ENCODE measurements at regions not wholly inside any gene's neighbourhood (a gene's known extent, or its start where the extent isn't known, plus 50 kb on each side); places are given as distances from the start of the nearest gene placed in this dataset.

DNA sequence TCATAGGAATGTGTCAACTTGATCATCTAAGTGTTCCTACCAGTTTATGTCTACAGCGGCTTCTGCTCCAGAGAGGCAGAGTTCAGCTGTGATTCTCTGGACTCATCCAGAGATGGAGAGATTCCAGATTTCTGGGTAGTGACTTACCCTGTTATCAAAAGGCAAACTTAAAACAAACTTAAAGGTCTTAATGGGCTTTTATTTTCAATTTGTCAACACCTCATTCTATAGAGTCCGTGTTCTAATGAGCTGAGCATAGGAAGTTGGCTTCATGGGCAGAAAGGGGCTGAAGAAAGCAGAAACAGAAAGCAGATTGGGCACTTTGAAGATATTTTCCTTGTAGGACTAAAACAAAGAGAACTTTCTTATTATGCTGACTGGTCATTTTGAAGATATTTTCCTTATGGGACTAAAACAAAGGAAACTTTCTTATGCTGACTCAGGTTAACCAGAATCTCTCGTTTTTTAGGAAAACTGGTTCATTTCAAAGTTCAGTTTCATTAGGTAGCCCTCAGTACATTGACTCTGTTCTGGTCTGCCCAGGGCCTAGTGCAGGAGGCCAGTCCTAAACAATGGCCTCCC, 185.1 kb downstream of the CDH26 start:
- DNase-seq (ENCODE audit: extremely low spot score, unreplicated experiment): no peak
- no peak for TF ChIP-seq CTCF (IDR thresholded peaks at IDR 0.05)
- Mint-ChIP-seq H3K27ac (ENCODE audit: unreplicated experiment) (no peak overlapping the region), H3K4me3 (ENCODE audit: unreplicated experiment) (no peak overlapping the region), H3K36me3 (ENCODE audit: unreplicated experiment) (no peaks in the 10 kb centered on the region), H3K27me3 (ENCODE audit: unreplicated experiment) (peaks cover 4% of the 10 kb centered on the region), H3K4me1 (ENCODE audit: unreplicated experiment) (no peaks in the 10 kb centered on the region), H3K9me3 (ENCODE audit: unreplicated experiment) (no peaks in the 10 kb centered on the region)

- Mint-ChIP-seq H3K27me3 (ENCODE audit: unreplicated experiment) (peaks cover 4% of the 10 kb centered on the region), H3K36me3 (ENCODE audit: unreplicated experiment) (no peaks in the 10 kb centered on the region), H3K4me3 (ENCODE audit: unreplicated experiment) (no peak overlapping the region), H3K9me3 (ENCODE audit: unreplicated experiment) (no peaks in the 10 kb centered on the region), H3K27ac (ENCODE audit: unreplicated experiment) (no peak overlapping the region), H3K4me1 (ENCODE audit: unreplicated experiment) (no peaks in the 10 kb centered on the region)
- no peak for DNase-seq (ENCODE audit: extremely low spot score, unreplicated experiment)
- no peak for TF ChIP-seq CTCF (IDR thresholded peaks at IDR 0.05)
Measured at GRCh38 chr20:60144404-60144803, 186.2 kb downstream of the CDH26 start.

- DNase-seq (ENCODE audit: extremely low spot score, unreplicated experiment): no peak
- Mint-ChIP-seq H3K9me3 (ENCODE audit: unreplicated experiment) (no peaks in the 10 kb centered on the region), H3K4me3 (ENCODE audit: unreplicated experiment) (no peak overlapping the region), H3K4me1 (ENCODE audit: unreplicated experiment) (no peaks in the 10 kb centered on the region), H3K27ac (ENCODE audit: unreplicated experiment) (no peak overlapping the region), H3K36me3 (ENCODE audit: unreplicated experiment) (no peaks in the 10 kb centered on the region), H3K27me3 (ENCODE audit: unreplicated experiment) (peaks cover 6% of the 10 kb centered on the region)
- TF ChIP-seq CTCF (IDR thresholded peaks at IDR 0.05): no peak
Measured at GRCh38 chr20:60144974-60145527, 186.8 kb downstream of the CDH26 start.

DNA sequence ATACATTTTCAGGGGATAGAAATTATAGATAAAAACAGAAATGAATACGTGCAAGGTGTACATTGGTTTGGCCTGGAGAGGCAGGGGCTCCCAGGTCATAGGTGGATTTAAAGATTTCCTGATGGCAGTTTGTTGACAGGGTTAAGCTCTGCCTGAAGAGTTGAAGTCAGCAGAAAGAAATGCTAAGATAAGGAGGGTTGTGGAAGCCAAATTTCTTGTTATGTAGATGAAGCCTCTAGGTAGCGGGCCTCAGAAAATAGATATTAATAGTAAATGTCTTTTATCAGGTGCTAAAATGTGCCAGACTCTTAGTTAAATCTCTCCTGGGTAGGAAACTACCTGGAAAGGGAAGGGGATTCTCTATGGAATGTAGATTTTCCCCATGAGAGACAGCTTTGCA, 188.8 kb downstream of the CDH26 start:
- no peaks in the 10 kb centered on the region for H3K36me3 Mint-ChIP-seq (ENCODE audit: unreplicated experiment)
- DNase-seq (ENCODE audit: extremely low spot score, unreplicated experiment): no peak
- peaks cover 14% of the 10 kb centered on the region for H3K27me3 Mint-ChIP-seq (ENCODE audit: unreplicated experiment)
- H3K4me1 Mint-ChIP-seq (ENCODE audit: unreplicated experiment): no peaks in the 10 kb centered on the region
- H3K9me3 Mint-ChIP-seq (ENCODE audit: unreplicated experiment): no peaks in the 10 kb centered on the region
- TF ChIP-seq CTCF (IDR thresholded peaks at IDR 0.05): no peak
- H3K27ac Mint-ChIP-seq (ENCODE audit: unreplicated experiment): no peak overlapping the region
- no peak overlapping the region for H3K4me3 Mint-ChIP-seq (ENCODE audit: unreplicated experiment)

DNA sequence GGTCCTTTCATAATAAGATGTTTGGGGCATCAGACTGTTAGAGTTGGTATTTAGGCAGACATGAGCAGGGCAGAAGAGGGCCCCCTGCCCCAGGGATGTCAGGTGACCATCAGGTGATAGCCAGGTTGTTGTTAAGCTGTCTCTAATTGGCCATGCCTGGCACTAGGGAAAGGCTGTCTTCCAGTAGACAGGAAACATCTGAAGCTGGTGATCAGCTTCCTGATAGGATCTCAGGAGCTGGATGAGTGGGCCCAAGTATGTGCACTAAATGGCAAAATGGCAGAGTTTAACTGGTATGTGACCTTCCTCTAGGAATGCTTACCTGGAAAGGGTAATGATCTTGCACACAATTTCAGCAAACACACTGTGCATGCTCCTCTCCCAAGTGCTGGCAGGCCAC, 190.7 kb downstream of the CDH26 start:
- Mint-ChIP-seq H3K27me3 (ENCODE audit: unreplicated experiment) (peaks cover 14% of the 10 kb centered on the region), H3K4me3 (ENCODE audit: unreplicated experiment) (no peak overlapping the region), H3K9me3 (ENCODE audit: unreplicated experiment) (no peaks in the 10 kb centered on the region), H3K27ac (ENCODE audit: unreplicated experiment) (no peak overlapping the region), H3K36me3 (ENCODE audit: unreplicated experiment) (no peaks in the 10 kb centered on the region), H3K4me1 (ENCODE audit: unreplicated experiment) (no peaks in the 10 kb centered on the region)
- DNase-seq (ENCODE audit: extremely low spot score, unreplicated experiment): no peak
- TF ChIP-seq CTCF (IDR thresholded peaks at IDR 0.05): no peak
